Large intestine (tissue), 3 donors: ENCODE measurements at regions not wholly inside any gene's neighbourhood (a gene's known extent, or its start where the extent isn't known, plus 50 kb on each side); places are given as distances from the start of the nearest gene placed in this dataset.

Source experiments
- DNase-seq, 2 donors: peaks; one replicate each; pipeline versions ENCODE4 v3.0.0 to v3.0.0-alpha.2; 2013
- H3K27ac ChIP-seq: one replicate; pipeline ENCODE4 v1.5.1; 2013; ENCODE audit warnings: low read length
- H3K27me3 ChIP-seq: 2 replicates; pipeline ENCODE4 v1.6.1; 2013; ENCODE audit warnings: low read length; ENCODE audit not compliant: control insufficient read depth, insufficient read depth
- H3K36me3 ChIP-seq: 2 replicates; pipeline ENCODE4 v1.6.1; 2013; ENCODE audit warnings: low read length; ENCODE audit not compliant: control insufficient read depth, insufficient read depth
- H3K4me1 ChIP-seq: one replicate; pipeline ENCODE4 v1.6.1; 2013; ENCODE audit warnings: low read length; ENCODE audit not compliant: control insufficient read depth, insufficient read depth
- H3K4me3 ChIP-seq: one replicate; pipeline ENCODE4 v1.5.1; 2013; ENCODE audit warnings: low read length
- H3K9me3 ChIP-seq: one replicate; pipeline ENCODE4 v1.6.1; 2013; ENCODE audit warnings: mild to moderate bottlenecking, low read depth, low read length, moderate library complexity; ENCODE audit not compliant: control insufficient read depth
- WGBS: methylation state at CpG from one replicate; pipeline ENCODE4 v1.1.5; 2013; ENCODE audit warnings: low lambda C conversion rate; ENCODE audit not compliant: insufficient coverage; 5-methylcytosine and 5-hydroxymethylcytosine counted together

DNA sequence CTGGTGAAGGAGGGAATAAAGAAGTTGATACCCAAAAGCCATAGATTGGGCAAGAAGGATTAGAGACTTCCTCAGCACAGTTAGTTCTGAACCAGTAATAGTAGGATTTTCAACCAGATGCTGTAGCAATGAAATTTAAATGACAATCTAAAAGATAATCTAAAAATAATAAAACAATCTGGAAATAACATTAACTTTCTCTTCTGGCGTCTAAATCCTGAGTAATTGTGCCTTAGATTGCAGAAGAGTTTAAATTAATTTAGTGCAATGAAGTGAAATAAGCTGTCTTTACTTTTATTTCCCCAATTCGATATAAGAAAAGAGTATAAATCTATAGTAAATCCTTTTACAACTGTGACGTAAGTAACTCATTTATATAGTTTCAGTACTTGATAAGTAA is 186.8 kb upstream of the DOK6 start:
- 100% methylated on average over 2 of the region's 3 CpGs for WGBS
- no peak overlapping the region for H3K27ac ChIP-seq
- H3K4me3 ChIP-seq, result no peak overlapping the region
- H3K27me3 ChIP-seq, result no peaks in the 10 kb centered on the region
- H3K4me1 ChIP-seq, result no peaks in the 10 kb centered on the region
- no peaks in the 10 kb centered on the region for H3K9me3 ChIP-seq
- no peak for DNase-seq
- H3K36me3 ChIP-seq, result no peaks in the 10 kb centered on the region

DNA sequence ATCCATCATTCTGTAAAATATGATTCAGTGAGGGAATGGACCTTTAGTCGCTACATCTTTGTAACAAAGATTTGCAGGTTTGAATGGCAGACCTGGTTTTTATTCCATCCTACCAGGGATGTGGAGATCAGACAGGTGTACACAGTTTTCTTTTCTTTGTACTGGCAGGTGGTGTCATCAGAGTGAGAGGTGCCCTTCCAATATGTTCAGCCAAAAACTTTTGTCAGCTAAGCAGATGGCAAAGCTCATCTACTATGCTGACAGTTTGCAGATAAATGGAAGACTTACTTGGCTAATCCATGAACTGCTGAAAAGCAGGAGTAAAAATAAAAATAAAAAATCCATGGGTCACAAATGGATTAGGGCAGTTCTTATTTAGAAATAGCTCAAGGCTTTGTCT is 185.5 kb upstream of the DOK6 start:
- no peak overlapping the region for H3K4me3 ChIP-seq
- no peaks in the 10 kb centered on the region for H3K36me3 ChIP-seq
- no peaks in the 10 kb centered on the region for H3K27me3 ChIP-seq
- no CpG with 5 or more reads among the region's 1 CpG for WGBS
- H3K9me3 ChIP-seq, result no peaks in the 10 kb centered on the region
- no peak overlapping the region for H3K27ac ChIP-seq
- DNase-seq, result no peak
- no peaks in the 10 kb centered on the region for H3K4me1 ChIP-seq

DNA sequence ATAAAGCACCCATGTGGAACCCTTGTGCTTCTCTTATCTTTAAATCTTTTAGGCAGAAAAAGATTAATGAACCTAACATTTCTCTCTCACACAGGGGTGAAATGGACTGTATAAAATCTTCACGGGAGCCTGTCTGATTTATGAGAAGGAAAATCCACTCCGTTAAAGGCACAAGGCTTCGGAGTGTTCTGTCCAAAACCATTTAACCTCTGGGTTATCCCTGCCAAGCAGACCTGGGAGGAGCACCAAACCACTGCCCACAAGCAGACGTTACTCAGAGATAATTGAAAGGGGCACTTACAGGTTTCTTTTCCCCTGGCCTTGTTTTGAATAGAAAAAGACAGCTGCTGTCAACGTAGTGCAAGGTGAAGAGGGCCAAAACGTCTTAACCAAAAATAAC is 184.4 kb upstream of the DOK6 start:
- Histone ChIP-seq H3K4me3 (no peak overlapping the region), H3K27me3 (no peaks in the 10 kb centered on the region), H3K36me3 (no peaks in the 10 kb centered on the region), H3K27ac (no peak overlapping the region), H3K9me3 (no peaks in the 10 kb centered on the region), H3K4me1 (no peaks in the 10 kb centered on the region)
- WGBS, result no CpG with 5 or more reads among the region's 6 CpGs
- DNase-seq, result no peak

DNA sequence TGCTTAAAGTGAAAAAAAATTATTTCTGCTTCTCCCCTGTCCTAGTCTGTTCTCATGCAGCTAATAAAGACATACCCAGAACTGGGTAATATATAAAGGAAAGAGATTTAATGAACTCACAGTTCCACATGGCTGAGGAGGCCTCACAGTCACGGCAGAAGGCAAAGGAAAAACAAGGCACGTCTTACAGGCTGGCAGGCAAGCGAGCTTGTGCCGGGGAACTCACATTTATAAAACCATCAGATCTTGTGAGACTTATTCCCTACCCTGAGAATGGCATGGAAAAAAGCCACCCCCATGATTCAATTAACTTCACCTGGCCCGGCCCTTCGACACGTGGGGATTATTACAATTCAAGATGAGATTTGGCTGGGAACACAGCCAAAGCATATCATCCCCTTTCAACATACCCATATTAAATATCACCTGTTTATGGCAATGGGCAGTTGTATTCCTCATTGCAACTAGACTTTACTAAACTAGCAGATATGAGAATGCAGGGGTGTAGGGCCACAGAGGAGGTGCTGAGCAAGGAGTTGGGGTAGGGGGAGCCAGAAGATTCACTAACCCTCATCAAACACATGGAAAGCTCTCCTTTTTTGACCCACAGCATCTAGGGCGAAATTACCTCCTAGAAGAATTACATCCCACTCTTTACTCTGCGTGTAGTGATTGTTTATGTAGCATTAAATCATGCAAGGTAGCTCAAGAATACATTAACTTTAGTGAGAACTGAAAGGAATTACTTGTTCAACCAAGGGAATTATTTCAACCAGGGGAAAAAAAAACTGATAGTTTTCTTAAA is 183.3 kb upstream of the DOK6 start:
- no CpG with 5 or more reads among the region's 9 CpGs for whole genome bisulfite sequencing
- H3K4me3 ChIP-seq, result no peak overlapping the region

DNA sequence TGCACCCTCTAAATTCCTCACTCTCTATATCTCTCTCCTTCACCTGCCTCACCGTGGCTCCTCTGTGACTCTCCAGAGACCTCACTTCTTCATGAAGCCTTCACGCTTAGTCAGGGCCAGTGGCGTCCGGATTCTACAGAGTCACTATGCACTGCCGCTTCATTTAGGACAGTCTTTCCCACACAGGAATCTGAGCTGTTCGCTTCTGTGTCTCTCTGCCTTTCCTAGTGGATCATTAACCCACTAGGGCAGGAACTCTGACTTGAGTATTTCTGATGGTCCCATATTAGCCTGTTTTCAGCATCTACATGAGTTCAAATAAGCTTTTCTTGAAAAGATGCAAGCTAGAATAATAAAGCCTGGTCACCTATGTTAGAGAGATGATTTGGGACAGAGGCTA is 180.2 kb upstream of the DOK6 start:
- no peak for DNase-seq
- H3K27me3 ChIP-seq, result no peaks in the 10 kb centered on the region
- H3K4me3 ChIP-seq, result no peak overlapping the region
- no peaks in the 10 kb centered on the region for H3K4me1 ChIP-seq
- H3K27ac ChIP-seq, result no peak overlapping the region
- H3K9me3 ChIP-seq, result no peaks in the 10 kb centered on the region
- no peaks in the 10 kb centered on the region for H3K36me3 ChIP-seq
- whole genome bisulfite sequencing, result 20% methylated on average over 1 of the region's 6 CpGs

More for the DNA sequence above, 183.3 kb upstream of the DOK6 start:
- no peaks in the 10 kb centered on the region for H3K36me3 ChIP-seq
- no peaks in the 10 kb centered on the region for H3K27me3 ChIP-seq
- DNase-seq, result no peak
- no peaks in the 10 kb centered on the region for H3K9me3 ChIP-seq
- H3K27ac ChIP-seq, result no peak overlapping the region
- no peaks in the 10 kb centered on the region for H3K4me1 ChIP-seq

DNA sequence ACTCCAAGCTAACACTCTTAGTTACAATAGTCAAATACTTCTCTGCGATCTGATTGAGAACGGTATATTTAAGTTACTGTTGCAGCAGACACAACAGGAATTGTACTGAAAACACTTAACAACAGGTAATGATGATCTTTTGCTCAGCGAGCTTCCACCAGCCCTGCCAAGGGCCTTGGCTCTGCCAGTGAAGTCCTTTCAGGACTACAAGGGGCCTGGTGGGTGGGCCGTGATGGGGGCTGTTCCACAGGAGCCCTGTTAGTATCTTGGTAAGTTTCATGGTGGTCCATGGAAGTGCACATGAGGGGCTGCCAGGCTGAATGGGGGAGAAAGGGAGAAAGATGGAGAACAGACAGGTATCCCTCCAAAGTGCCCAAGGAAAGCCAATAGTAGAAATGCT is 178.6 kb upstream of the DOK6 start:
- Histone ChIP-seq H3K9me3 (no peaks in the 10 kb centered on the region), H3K27ac (no peak overlapping the region), H3K27me3 (no peaks in the 10 kb centered on the region), H3K4me3 (no peak overlapping the region), H3K4me1 (no peaks in the 10 kb centered on the region), H3K36me3 (no peaks in the 10 kb centered on the region)
- no peak for DNase-seq
- no CpG with 5 or more reads among the region's 4 CpGs for WGBS

DNA sequence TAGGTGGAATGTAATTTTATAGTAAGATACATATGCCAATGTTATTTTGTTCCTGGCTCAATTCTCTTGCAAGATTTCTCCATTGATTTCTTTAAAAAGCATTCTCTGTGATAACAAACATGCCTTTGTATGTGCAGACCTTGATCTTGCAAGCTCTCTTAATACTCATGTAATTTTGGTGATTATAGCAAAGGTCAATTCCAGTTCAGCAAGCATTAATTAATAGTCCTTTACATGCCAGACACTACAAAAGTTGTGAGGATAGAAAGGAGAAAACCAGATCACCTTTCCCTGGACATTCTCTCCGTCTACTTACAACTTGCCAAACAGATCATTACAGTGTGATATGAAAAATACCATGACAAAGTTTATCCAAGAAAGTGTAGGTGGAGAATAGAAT is 173.7 kb upstream of the DOK6 start:
- Histone ChIP-seq H3K4me3 (no peak overlapping the region), H3K9me3 (no peaks in the 10 kb centered on the region), H3K27me3 (no peaks in the 10 kb centered on the region), H3K4me1 (no peaks in the 10 kb centered on the region), H3K27ac (no peak overlapping the region), H3K36me3 (no peaks in the 10 kb centered on the region)
- no peak for DNase-seq
- no CpG with 5 or more reads among the region's 1 CpG for WGBS

DNA sequence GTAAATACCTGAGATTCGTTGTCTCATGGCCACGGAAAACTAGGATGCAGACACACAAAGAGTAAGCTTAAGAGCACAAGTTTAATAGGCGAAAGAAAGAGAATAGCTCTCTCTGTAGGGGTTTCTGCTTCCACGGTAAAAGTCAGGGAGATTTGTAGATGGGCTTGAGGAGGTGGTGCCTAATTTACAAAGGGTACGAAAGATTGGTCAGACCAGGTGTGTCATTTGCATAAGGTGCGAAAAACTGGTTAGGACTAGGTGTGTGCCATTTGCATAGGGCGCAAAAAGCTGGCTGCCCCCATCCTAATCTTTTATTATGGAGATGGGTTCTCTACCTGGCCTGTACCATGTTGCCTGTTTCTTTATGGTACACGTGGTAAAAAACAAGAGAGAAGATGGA is 170.5 kb upstream of the DOK6 start:
- Histone ChIP-seq H3K36me3 (no peaks in the 10 kb centered on the region), H3K9me3 (no peaks in the 10 kb centered on the region), H3K4me1 (no peaks in the 10 kb centered on the region), H3K27ac (no peak overlapping the region), H3K4me3 (no peak overlapping the region), H3K27me3 (no peaks in the 10 kb centered on the region)
- no peak for DNase-seq
- 85% methylated on average over 4 of the region's 8 CpGs for WGBS

DNA sequence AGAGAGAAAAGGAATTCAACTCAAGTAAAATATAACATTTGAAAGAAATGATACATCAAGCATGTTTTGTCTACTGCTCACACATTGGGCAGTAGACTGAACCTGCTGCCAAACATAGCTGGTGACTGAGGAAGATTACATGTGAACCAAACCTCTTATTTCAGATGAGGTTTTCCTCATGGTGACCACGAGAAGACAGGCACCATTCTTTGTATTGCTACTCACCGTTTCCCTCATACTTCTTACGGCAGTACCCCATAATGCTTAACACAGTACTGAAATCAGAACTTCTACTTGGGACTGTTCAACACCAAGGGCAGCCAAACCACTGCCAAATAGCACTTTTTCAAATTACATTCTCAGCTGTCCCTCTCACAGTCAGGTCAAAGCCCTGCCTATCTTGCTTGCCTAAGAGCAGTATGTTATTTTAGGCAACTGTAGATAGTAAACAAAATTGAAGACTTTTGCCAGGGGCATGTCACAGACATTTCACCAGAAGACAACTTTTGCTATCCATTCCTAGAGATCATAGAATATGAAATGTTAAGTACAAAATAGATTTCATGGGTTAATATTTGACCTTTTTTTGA is 167.1 kb upstream of the DOK6 start:
- Histone ChIP-seq H3K9me3 (no peaks in the 10 kb centered on the region), H3K4me1 (no peaks in the 10 kb centered on the region), H3K27me3 (no peaks in the 10 kb centered on the region), H3K27ac (no peak overlapping the region), H3K4me3 (no peak overlapping the region), H3K36me3 (no peaks in the 10 kb centered on the region)
- WGBS, result no CpG with 5 or more reads among the region's 3 CpGs
- no peak for DNase-seq

DNA sequence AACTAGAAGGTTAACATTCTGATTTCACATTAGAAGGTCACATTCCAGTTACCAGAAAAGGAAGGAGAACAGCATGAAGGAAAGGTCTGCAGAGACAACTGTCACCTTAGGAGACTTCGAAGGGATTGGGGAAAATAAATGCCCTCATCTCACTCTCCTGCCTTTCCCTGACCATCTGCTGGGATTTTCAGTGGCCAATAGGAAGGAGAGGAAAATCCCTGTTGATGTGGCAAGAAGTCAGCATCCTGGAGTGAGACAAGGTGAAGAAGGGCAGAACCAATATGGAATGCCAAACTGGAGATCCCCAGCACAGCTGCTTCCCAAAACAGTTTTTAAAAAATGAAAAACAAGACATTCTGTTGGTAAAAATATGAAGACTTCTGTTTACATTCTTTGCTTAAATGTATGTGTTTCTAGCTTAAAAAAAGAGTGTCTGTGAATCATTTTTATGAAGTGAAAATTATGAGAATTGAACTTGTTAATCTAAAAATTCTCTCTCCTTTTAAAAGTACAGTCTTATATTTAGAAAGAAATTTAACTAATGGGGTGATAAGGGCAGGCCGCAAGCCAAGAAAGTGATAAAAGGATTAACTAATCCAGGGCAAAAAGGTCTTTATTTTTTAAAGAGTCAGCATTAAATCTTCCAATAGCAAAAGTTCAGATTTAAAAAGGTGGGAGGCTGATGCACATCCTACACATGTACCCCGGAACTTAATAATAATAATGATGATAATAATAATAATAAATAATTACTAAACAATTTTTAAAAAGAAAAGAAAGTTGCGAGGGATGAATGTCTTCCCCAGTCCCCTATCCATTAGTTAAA is 160.6 kb upstream of the DOK6 start:
- H3K9me3 ChIP-seq, result no peaks in the 10 kb centered on the region
- no peaks in the 10 kb centered on the region for H3K36me3 ChIP-seq
- H3K4me3 ChIP-seq, result no peak overlapping the region
- WGBS, result 81% methylated on average over 3 of the region's 4 CpGs
- H3K27me3 ChIP-seq, result no peaks in the 10 kb centered on the region
- H3K4me1 ChIP-seq, result no peaks in the 10 kb centered on the region
- DNase-seq, result no peak
- H3K27ac ChIP-seq, result no peak overlapping the region
